Amniotic epithelial cell (primary cell): ENCODE measurements at regions not wholly inside any gene's neighbourhood (a gene's known extent, or its start where the extent isn't known, plus 50 kb on each side); places are given as distances from the start of the nearest gene placed in this dataset.
"Not testable (repeated sequence)": the region's sequence is repeated elsewhere in the genome, so short reads cannot be mapped to it uniquely, and the experiment has no call there.

Source experiments
- DNase-seq: peaks from one replicate; pipeline ENCODE4 v3.0.0-alpha.2; 2010; ENCODE audit warnings: low read depth

- DNase-seq = no peak
Measured at GRCh38 chr6:33892581-33893346, 89.0 kb upstream of the MLN start.

- DNase-seq = no peak
Measured at GRCh38 chr6:33888664-33889200, 84.9 kb upstream of the MLN start.

- no peak for DNase-seq
Measured at GRCh38 chr6:33888183-33888582, 84.4 kb upstream of the MLN start.

DNA sequence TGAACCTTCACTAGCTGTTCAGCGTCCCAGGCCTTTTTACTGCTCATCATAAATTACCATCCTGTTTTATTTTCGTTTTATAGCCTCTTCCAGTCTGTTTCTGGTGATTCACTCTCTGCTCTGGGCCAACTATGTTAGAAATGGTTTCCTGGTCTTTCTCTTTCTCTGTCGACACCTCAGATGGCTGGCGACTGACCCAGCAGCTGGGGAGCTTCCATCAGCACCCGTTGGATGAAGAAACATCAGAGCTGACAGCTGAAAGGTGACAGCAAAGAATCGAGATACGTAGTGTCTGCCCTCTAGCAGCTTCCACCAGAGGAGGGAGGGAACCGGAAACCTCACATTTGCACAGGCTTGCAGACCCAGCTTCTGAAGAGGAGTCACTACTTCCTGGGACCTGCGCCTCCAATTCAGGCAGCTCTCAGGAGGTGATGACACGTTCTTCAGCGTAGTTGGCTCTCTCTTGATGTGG is 82.9 kb upstream of the MLN start:
- peak; percentile 66 for DNase-seq

DNA sequence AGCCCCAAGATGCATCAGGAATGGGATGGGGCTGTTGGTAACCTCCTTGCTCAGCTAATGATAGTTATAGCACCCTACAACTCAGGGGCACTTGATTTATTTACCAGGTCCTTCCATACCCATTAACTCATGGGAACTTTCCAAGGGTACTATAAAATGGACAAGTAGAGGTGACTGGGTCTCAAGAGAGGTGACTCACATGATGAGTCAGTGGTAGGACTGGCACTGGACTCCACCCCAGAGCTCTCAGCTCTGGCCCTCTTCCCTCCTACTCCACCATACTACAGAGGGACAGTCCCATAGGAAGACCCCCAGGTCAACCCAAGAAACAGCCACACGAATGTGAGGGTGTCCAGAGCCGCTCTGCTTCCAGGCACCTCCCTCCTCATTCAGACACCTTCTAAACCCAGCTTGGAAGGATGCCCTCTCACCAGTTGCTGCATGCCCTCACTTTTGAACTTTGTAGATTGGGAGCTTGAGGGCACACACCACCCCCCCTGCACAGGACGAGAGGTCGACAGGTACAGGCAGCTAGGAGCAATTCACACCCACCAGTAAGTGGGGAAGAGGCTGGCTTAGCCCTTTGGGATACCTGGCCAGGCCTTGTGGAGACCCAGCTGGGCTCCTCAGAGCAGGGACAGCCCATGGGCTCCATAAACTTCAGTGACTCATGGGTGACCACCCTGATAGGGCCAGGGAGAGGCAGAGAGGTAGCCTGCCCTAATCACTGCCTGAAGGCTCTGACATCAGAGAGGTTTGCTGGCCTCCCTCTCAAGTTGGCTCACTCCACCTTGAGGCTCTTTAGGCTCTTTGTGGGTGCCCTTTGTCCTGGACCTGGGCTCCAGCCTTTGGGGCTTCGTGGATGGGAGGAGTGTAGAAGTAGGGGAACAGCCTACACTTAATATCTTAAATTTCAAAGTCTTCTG is 81.6 kb upstream of the MLN start:
- DNase-seq = no peak

- not testable (repeated sequence) for DNase-seq
Measured at GRCh38 chr6:33883621-33884020, 79.8 kb upstream of the MLN start.

- DNase-seq = no peak
Measured at GRCh38 chr6:33882154-33882553, 78.4 kb upstream of the MLN start.

DNA sequence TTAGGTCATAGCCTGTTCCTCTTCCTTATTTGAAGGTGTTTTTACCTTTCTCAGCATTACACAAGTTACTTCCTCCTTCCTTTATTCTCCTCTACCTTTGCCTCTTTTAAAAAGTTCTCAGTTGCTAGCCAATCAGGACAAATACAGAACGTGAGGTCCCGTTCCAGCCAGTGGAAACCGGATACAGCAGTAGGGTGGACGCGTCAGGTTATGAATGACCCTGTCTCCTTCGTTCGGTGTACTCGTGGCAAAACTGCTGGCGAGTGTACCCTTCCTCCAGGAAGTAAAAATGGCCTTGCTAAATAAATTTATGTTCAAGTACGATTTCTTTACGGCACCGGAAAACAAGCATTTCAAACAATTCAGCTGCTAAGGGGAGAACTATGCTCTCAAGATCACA is 77.0 kb upstream of the MLN start:
- DNase-seq = no peak

- no peak for DNase-seq
Measured at GRCh38 chr6:33880104-33880678, 76.4 kb upstream of the MLN start.

GRCh38 chr6:33878562-33878961 is 74.8 kb upstream of the MLN start:
- DNase-seq = no peak

- DNase-seq = no peak
Measured at GRCh38 chr6:33877982-33878535, 74.3 kb upstream of the MLN start.

DNA sequence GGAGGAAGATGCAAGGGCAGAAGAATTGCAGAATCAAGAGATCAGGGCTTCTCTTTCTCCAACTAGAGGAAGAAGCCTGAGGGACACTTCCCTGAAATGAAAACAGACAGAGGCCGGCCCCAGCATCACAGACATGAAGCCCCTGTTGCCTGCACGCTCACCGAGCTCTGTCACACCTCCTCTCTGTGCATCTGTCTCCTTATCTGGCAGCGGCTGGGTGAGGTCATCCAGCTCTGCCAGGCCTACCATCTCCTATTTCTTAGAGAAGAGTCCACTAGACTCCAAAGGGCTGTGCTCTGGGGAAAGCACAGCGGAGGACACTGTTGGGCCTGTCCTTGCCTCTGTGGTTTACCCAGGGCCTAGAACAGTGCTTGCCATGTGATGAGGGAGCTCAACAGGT is 71.9 kb upstream of the MLN start:
- no peak for DNase-seq

GRCh38 chr6:33875141-33875581 is 71.4 kb upstream of the MLN start:
- no peak for DNase-seq

- DNase-seq = no peak
Measured at GRCh38 chr6:33874136-33874760, 70.4 kb upstream of the MLN start.

- DNase-seq = no peak
Measured at GRCh38 chr6:33872761-33873160, 69.0 kb upstream of the MLN start.

GRCh38 chr6:33869826-33870423 is 66.1 kb upstream of the MLN start:
- no peak for DNase-seq

DNA sequence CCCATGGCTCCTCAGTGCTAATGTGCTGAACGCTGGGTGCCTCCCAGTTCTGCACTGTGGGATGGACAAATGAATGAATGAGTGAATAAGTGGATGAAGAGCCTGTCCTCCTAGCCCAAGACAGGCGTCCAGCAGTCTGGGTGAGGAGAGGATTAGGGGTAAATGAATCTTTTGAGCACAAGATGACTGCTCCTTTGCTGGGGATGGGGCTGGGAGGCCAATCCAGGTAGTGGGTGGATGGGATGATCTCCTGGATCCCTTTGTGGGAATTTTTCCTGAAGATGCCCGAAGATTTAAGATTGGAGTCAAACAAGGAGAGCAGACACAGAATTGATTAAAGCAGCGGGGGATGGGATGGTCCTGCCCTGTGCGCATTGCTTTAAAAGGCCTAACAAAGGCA is 65.3 kb upstream of the MLN start:
- DNase-seq = no peak

- DNase-seq = no peak
Measured at GRCh38 chr6:33868141-33868540, 64.3 kb upstream of the MLN start.

- DNase-seq = no peak
Measured at GRCh38 chr6:33865478-33866077, 61.8 kb upstream of the MLN start.

- DNase-seq = no peak
Measured at GRCh38 chr6:33863723-33864440, 60.1 kb upstream of the MLN start.
